HCT116 (cell line): ENCODE measurements at regions not wholly inside any gene's neighbourhood (a gene's known extent, or its start where the extent isn't known, plus 50 kb on each side); places are given as distances from the start of the nearest gene placed in this dataset.

Experiments used
- ATAC-seq: fragments of 200-7000 bp; cut with Tn5 transposase; 2 replicates; pipeline ENCODE4 v1.9.1; 2020; ENCODE audit warnings: mild to moderate bottlenecking, moderate library complexity
- BruUV-seq: library from RNA; stranded (reverse); fragments of 400-500 nt; replicated peaks from 2 replicates; lab custom pipeline; 2021; lab: Mats Ljungman, UMichigan
- CTCF ChIA-PET: fragments of 300-600 bp; sonication (Branson Sonifier 250); formaldehyde crosslinking; loops from one replicate; lab custom pipeline; 2021; ENCODE audit warnings: antibody characterized with exemption; lab: Charles Lee
- POLR2A ChIA-PET: fragments of 300-600, 350-600 bp; sonication (Branson Sonifier 250); formaldehyde crosslinking; loops from one replicate; lab custom pipeline; 2021; ENCODE audit warnings: antibody characterized with exemption; lab: Charles Lee
- RAD21 ChIA-PET, 2 experiments: fragments of 300-600 bp; sonication (Branson Sonifier 250); formaldehyde crosslinking; loops; one replicate each; lab custom pipeline; 2023; ENCODE audit warnings: low total read pairs in 2 of 2; ENCODE audit not compliant: uncharacterized antibody in 2 of 2, unreplicated experiment in 2 of 2, low non-redundant PET in 1 of 2; lab: Charles Lee
- DNase-seq: peaks from one replicate; pipeline ENCODE4 v3.0.0-alpha.2; 2010; ENCODE audit warnings: low read depth, low spot score
- H2AFZ ChIP-seq: fragments of 200-600 bp; shearing (Covaris generic), sonication (generic); 2 replicates; pipeline ENCODE4 v1.6.1; 2017; ENCODE audit warnings: low read depth, mixed run types, mixed read lengths, antibody characterized with exemption, low read length; ENCODE audit not compliant: poor library complexity, severe bottlenecking
- H3K27ac ChIP-seq: 2 replicates; pipeline ENCODE4 v1.5.1; 2012; ENCODE audit warnings: low read depth, low read length
- H3K27me3 ChIP-seq: fragments of 200-600 bp; sonication (generic); 2 replicates; pipeline ENCODE4 v1.6.1; 2016; ENCODE audit warnings: mixed run types, low read length, mixed read lengths; ENCODE audit not compliant: insufficient read depth
- H3K36me3 ChIP-seq, 2 experiments: fragments of 200-500 bp in 1 of 2; fragments of 200-600 bp in 1 of 2; sonication (Bioruptor generic) in 1 of 2; sonication (generic) in 1 of 2; 2 replicates each; pipeline versions ENCODE4 v1.5.1 to v1.6.1; 2014 to 2016; ENCODE audit warnings: low read length in 2 of 2, inconsistent platforms in 1 of 2, mixed read lengths in 1 of 2, mixed run types in 1 of 2; ENCODE audit not compliant: insufficient read depth in 2 of 2, control insufficient read depth in 1 of 2
- H3K4me1 ChIP-seq, 2 experiments: fragments of 200-600 bp in 1 of 2; sonication (generic) in 1 of 2; 2 replicates each; pipeline versions ENCODE4 v1.5.1 to v1.6.1; 2012 to 2017; ENCODE audit warnings: low read length in 2 of 2, inconsistent platforms in 1 of 2, mild to moderate bottlenecking in 1 of 2, mixed read lengths in 1 of 2, mixed run types in 1 of 2, moderate library complexity in 1 of 2; ENCODE audit not compliant: insufficient read depth in 2 of 2, control insufficient read depth in 1 of 2
- H3K4me2 ChIP-seq: fragments of 200-600 bp; sonication (generic); 2 replicates; pipeline ENCODE4 v1.6.1; 2017; ENCODE audit warnings: mixed run types, low read length, mixed read lengths
- H3K4me3 ChIP-seq, 2 experiments: fragments of 200-600 bp in 1 of 2; sonication (generic) in 1 of 2; replicated peaks in 1 of 2; 2 replicates each; pipeline ENCODE4 v1.5.1; 2011 to 2016; ENCODE audit warnings: low read length in 2 of 2, control low read depth in 1 of 2, low read depth in 1 of 2, mild to moderate bottlenecking in 1 of 2, mixed read lengths in 1 of 2, mixed run types in 1 of 2
- H3K79me2 ChIP-seq: fragments of 200-600 bp; sonication (generic); 2 replicates; pipeline ENCODE4 v1.6.1; 2017; ENCODE audit warnings: mild to moderate bottlenecking, mixed run types, low read length, moderate library complexity, mixed read lengths; ENCODE audit not compliant: insufficient read depth
- H3K9ac ChIP-seq: fragments of 200-600 bp; sonication (generic); 2 replicates; pipeline ENCODE4 v1.6.1; 2016; ENCODE audit warnings: low read length, mixed read lengths
- H3K9me2 ChIP-seq: fragments of 200-600 bp; sonication (generic), shearing (Covaris generic); 2 replicates; pipeline ENCODE4 v1.6.1; 2017; ENCODE audit warnings: mixed run types, mild to moderate bottlenecking, moderate library complexity; ENCODE audit not compliant: insufficient read depth
- H3K9me3 ChIP-seq, 2 experiments: fragments of 200-500 bp in 1 of 2; fragments of 200-600 bp in 1 of 2; sonication (Bioruptor generic) in 1 of 2; sonication (generic) in 1 of 2; 2 replicates each; pipeline ENCODE4 v1.6.1; 2014 to 2017; ENCODE audit warnings: low read length in 2 of 2, mixed read lengths in 2 of 2, inconsistent platforms in 1 of 2, low read depth in 1 of 2, mild to moderate bottlenecking in 1 of 2, mixed run types in 1 of 2, moderate library complexity in 1 of 2; ENCODE audit not compliant: control insufficient read depth in 1 of 2, insufficient read depth in 1 of 2
- H4K20me1 ChIP-seq: fragments of 200-600 bp; sonication (generic), shearing (Covaris generic); 2 replicates; pipeline ENCODE4 v1.6.1; 2017; ENCODE audit warnings: mixed run types, mild to moderate bottlenecking, moderate library complexity; ENCODE audit not compliant: insufficient read depth
- CBX3 ChIP-seq: IDR thresholded peaks from 2 replicates; pipeline ENCODE4 v1.6.1; 2012; ENCODE audit warnings: low read depth
- EGR1 ChIP-seq: IDR thresholded peaks from 2 replicates; pipeline ENCODE4 v1.6.1; 2012; ENCODE audit warnings: low read depth
- EZH2phosphoT487 ChIP-seq: fragments of 200-600 bp; IDR thresholded peaks from 2 replicates; pipeline ENCODE4 v1.6.1; 2018; ENCODE audit warnings: antibody characterized with exemption, borderline replicate concordance
- FOSL1 ChIP-seq: IDR thresholded peaks from 2 replicates; pipeline ENCODE4 v1.6.1; 2012; ENCODE audit warnings: low read depth
- MAX ChIP-seq: IDR thresholded peaks from 2 replicates; pipeline ENCODE4 v1.6.1; 2012
- POLR2AphosphoS5 ChIP-seq: IDR thresholded peaks from 2 replicates; pipeline ENCODE4 v1.6.1; 2011; ENCODE audit warnings: mild to moderate bottlenecking, low read depth, low read length, moderate library complexity
- REST ChIP-seq: IDR thresholded peaks from 2 replicates; pipeline ENCODE4 v1.6.1; 2012; ENCODE audit warnings: low read depth
- SRF ChIP-seq: IDR thresholded peaks from 2 replicates; pipeline ENCODE4 v1.6.1; 2012; ENCODE audit warnings: low read depth
- TCF7L2 ChIP-seq: IDR thresholded peaks from 2 replicates; pipeline ENCODE4 v1.7.0; 2011; ENCODE audit warnings: borderline replicate concordance, inconsistent platforms; ENCODE audit not compliant: insufficient read depth, insufficient read length; ENCODE audit errors: extremely low read depth
- ZFX ChIP-seq: fragments of 450-650 bp; IDR thresholded peaks from 2 replicates; pipeline ENCODE4 v1.6.1; 2017
- ZNF274 ChIP-seq: fragments of 200-500 bp; sonication (Bioruptor generic); IDR thresholded peaks from 2 replicates; pipeline ENCODE4 v1.6.1; 2014; ENCODE audit warnings: mild to moderate bottlenecking, low read depth, low read length, inconsistent platforms
- intact Hi-C: fragments of 100-400 bp; cut with micrococcal nuclease; formaldehyde crosslinking; loops from 2 replicates; pipeline ENCODE4 v1.10.0; 2022

GRCh38 chr3:72462595-72463011 lies 385.6 kb downstream of the SHQ1 start:
- ATAC-seq (no peak), DNase-seq (no peak)
- no peak overlapping the region for H2AFZ ChIP-seq
- no peak overlapping the region for H3K9ac ChIP-seq
- H3K9me2 ChIP-seq: no peaks in the 10 kb centered on the region
- H4K20me1 ChIP-seq: no peaks in the 10 kb centered on the region
- ChIA-PET POLR2A (no interaction called here), CTCF (no interaction called here), RAD21 (no interaction called here)
- no peaks in the 10 kb centered on the region for H3K9me3 ChIP-seq
- H3K4me1 ChIP-seq: peaks cover 15 to 18% of the 10 kb centered on the region in 2 experiments
- H3K79me2 ChIP-seq: no peaks in the 10 kb centered on the region
- peaks cover 7% of the 10 kb centered on the region; the same call in 1 of the 2 replicates for H3K27me3 ChIP-seq
- no peaks in the 10 kb centered on the region for H3K36me3 ChIP-seq
- no peak overlapping the region for H3K27ac ChIP-seq
- BruUV-seq: no TSS peak
- intact Hi-C loops: no loop called here
- H3K4me3 ChIP-seq: no peak overlapping the region
- no peak for TF ChIP-seq EGR1
- no peak for TF ChIP-seq CBX3
- no peak for TF ChIP-seq MAX
- no peak for TF ChIP-seq ZNF274
- no peak for TF ChIP-seq REST
- TF ChIP-seq TCF7L2: no peak
- TF ChIP-seq SRF: no peak
- no peak for TF ChIP-seq FOSL1
- no peak for TF ChIP-seq POLR2AphosphoS5
- TF ChIP-seq ZFX: no peak
- no peak for TF ChIP-seq EZH2phosphoT487
- no peak overlapping the region for H3K4me2 ChIP-seq
